ENCODE measurements at regions not wholly inside any gene's neighbourhood (a gene's known extent, or its start where the extent isn't known, plus 50 kb on each side); places are given as distances from the start of the nearest gene placed in this dataset.

DNA sequence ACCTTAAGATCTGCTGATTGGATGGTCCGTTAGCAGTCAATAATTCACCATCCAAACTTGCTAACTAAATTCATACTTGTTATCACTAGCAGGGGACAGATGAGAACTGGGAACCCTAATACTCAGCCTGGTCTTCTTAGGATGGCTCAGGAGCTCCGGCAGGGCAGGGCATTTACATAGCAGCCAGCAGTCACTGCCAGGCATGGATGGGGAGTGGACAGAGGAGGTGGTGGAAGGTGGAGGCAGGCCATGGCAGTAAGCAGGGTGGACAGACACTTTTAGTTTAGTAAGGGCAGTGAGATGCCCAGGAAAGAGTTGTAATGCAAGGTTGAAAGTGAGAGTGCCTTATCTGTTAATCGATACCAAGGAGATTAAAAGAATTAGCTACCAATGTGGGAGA, 392.2 kb upstream of the CHST9 start:
- H3K36me3 ChIP-seq (ENCODE audit: control insufficient read depth, insufficient read depth, low read length) = no peaks in the 10 kb centered on the region
- no peak for DNase-seq (ENCODE audit: low read depth in 2 of 2)
- no peaks in the 10 kb centered on the region for H3K79me2 ChIP-seq (ENCODE audit: control insufficient read depth, insufficient read depth, low read length)
- H3K4me1 ChIP-seq (ENCODE audit: control insufficient read depth, extremely low read depth, insufficient read depth, low read length) = no peaks in the 10 kb centered on the region
- H3K27ac ChIP-seq (ENCODE audit: insufficient read depth, low read length) = no peak overlapping the region
- TF ChIP-seq, protein P1, sequence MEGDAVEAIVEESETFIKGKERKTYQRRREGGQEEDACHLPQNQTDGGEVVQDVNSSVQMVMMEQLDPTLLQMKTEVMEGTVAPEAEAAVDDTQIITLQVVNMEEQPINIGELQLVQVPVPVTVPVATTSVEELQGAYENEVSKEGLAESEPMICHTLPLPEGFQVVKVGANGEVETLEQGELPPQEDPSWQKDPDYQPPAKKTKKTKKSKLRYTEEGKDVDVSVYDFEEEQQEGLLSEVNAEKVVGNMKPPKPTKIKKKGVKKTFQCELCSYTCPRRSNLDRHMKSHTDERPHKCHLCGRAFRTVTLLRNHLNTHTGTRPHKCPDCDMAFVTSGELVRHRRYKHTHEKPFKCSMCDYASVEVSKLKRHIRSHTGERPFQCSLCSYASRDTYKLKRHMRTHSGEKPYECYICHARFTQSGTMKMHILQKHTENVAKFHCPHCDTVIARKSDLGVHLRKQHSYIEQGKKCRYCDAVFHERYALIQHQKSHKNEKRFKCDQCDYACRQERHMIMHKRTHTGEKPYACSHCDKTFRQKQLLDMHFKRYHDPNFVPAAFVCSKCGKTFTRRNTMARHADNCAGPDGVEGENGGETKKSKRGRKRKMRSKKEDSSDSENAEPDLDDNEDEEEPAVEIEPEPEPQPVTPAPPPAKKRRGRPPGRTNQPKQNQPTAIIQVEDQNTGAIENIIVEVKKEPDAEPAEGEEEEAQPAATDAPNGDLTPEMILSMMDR (conservative IDR thresholded peaks at IDR 0.05 in 1 of 2, IDR thresholded peaks at IDR 0.05 in 1 of 2; ENCODE audit: low read depth in 1 of 2, low read length in 2 of 2) = no peak
- TF ChIP-seq EZH2 (IDR thresholded peaks at IDR 0.05; ENCODE audit: low read length, missing control alignments) = no peak
- H2AFZ ChIP-seq (ENCODE audit: low read length) = no peak overlapping the region
- H3K4me3 ChIP-seq (replicated peaks in 1 of 4; ENCODE audit: control extremely low read depth in 1 of 4, insufficient read depth in 1 of 4, low read depth in 3 of 4, low read length in 4 of 4) = no peak overlapping the region
- no peaks in the 10 kb centered on the region for H3K27me3 ChIP-seq (ENCODE audit: control insufficient read depth, insufficient read depth, low read length)
- H3K9ac ChIP-seq (ENCODE audit: insufficient read depth, low read length) = no peak overlapping the region
- no peaks in the 10 kb centered on the region for H3K9me3 ChIP-seq (ENCODE audit: control insufficient read depth, insufficient read depth, low read depth, low read length)
- H3K4me2 ChIP-seq (ENCODE audit: extremely low read depth, insufficient read depth, low read length) = no peak overlapping the region
- peaks cover 2% of the 10 kb centered on the region for H4K20me1 ChIP-seq (ENCODE audit: control insufficient read depth, extremely low read depth, insufficient read depth, low read length)

DNA sequence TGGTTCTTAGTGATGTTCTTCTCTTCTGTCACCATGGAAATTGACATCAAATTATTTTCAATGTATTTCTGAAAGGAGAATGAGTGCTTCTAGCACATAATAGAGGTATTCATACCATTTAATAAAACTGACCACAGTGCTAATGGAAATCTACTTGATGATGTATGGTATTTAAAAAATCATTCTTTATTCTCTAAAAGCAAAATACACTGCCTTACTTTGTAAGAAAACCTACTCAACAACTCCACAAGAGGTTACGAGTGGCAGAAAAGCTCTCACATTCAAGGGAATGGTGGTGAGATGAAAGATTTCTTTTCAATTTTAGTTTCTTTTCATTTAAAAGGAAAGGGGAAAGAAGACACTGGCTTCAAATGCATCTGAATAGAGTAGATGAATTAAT, 382.3 kb upstream of the CHST9 start:
- no peak overlapping the region for H3K27ac ChIP-seq (ENCODE audit: insufficient read depth, low read length)
- H3K9ac ChIP-seq (ENCODE audit: insufficient read depth, low read length) = no peak overlapping the region
- no peak overlapping the region for H3K4me3 ChIP-seq (replicated peaks in 1 of 4; ENCODE audit: control extremely low read depth in 1 of 4, insufficient read depth in 1 of 4, low read depth in 3 of 4, low read length in 4 of 4)
- no peak overlapping the region for H2AFZ ChIP-seq (ENCODE audit: low read length)
- no peak for DNase-seq (ENCODE audit: low read depth in 2 of 2)
- H3K9me3 ChIP-seq (ENCODE audit: control insufficient read depth, insufficient read depth, low read depth, low read length) = no peaks in the 10 kb centered on the region
- no peaks in the 10 kb centered on the region for H3K4me1 ChIP-seq (ENCODE audit: control insufficient read depth, extremely low read depth, insufficient read depth, low read length)
- H3K36me3 ChIP-seq (ENCODE audit: control insufficient read depth, insufficient read depth, low read length) = no peaks in the 10 kb centered on the region
- H4K20me1 ChIP-seq (ENCODE audit: control insufficient read depth, extremely low read depth, insufficient read depth, low read length) = no peaks in the 10 kb centered on the region
- no peak for TF ChIP-seq EZH2 (IDR thresholded peaks at IDR 0.05; ENCODE audit: low read length, missing control alignments)
- TF ChIP-seq, protein P1 (conservative IDR thresholded peaks at IDR 0.05 in 1 of 2, IDR thresholded peaks at IDR 0.05 in 1 of 2; ENCODE audit: low read depth in 1 of 2, low read length in 2 of 2) = no peak
- no peaks in the 10 kb centered on the region for H3K27me3 ChIP-seq (ENCODE audit: control insufficient read depth, insufficient read depth, low read length)
- no peaks in the 10 kb centered on the region for H3K79me2 ChIP-seq (ENCODE audit: control insufficient read depth, insufficient read depth, low read length)
- H3K4me2 ChIP-seq (ENCODE audit: extremely low read depth, insufficient read depth, low read length) = no peak overlapping the region

DNA sequence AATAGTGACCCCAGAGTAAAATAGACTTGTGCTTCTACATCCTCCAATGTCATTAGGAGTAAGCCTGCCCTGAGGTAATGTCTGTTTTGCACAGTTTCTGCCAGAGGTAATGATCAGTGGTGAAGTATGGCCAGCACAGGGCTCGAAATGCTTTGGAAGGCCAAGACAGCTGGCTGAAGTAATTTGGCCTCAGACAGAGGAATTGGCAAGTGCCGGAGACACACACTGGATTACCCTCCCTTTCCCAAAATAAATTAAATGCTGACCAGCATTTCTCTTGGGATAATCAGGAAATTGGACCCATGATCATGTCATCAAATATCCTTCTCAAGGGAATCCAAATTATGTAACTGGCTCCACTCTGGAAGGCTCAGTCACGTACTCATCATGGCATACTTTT, 379.0 kb upstream of the CHST9 start:
- Histone ChIP-seq H3K36me3 (ENCODE audit: control insufficient read depth, insufficient read depth, low read length) (no peaks in the 10 kb centered on the region), H3K27ac (ENCODE audit: insufficient read depth, low read length) (no peak overlapping the region), H3K27me3 (ENCODE audit: control insufficient read depth, insufficient read depth, low read length) (no peaks in the 10 kb centered on the region), H3K4me3 (replicated peaks in 1 of 4; ENCODE audit: control extremely low read depth in 1 of 4, insufficient read depth in 1 of 4, low read depth in 3 of 4, low read length in 4 of 4) (no peak overlapping the region), H3K4me2 (ENCODE audit: extremely low read depth, insufficient read depth, low read length) (no peak overlapping the region), H3K79me2 (ENCODE audit: control insufficient read depth, insufficient read depth, low read length) (no peaks in the 10 kb centered on the region), H2AFZ (ENCODE audit: low read length) (no peak overlapping the region), H4K20me1 (ENCODE audit: control insufficient read depth, extremely low read depth, insufficient read depth, low read length) (no peaks in the 10 kb centered on the region), H3K9me3 (ENCODE audit: control insufficient read depth, insufficient read depth, low read depth, low read length) (no peaks in the 10 kb centered on the region), H3K4me1 (ENCODE audit: control insufficient read depth, extremely low read depth, insufficient read depth, low read length) (no peaks in the 10 kb centered on the region), H3K9ac (ENCODE audit: insufficient read depth, low read length) (no peak overlapping the region)
- TF ChIP-seq, protein P1 (conservative IDR thresholded peaks at IDR 0.05 in 1 of 2, IDR thresholded peaks at IDR 0.05 in 1 of 2; ENCODE audit: low read depth in 1 of 2, low read length in 2 of 2) = no peak
- TF ChIP-seq EZH2 (IDR thresholded peaks at IDR 0.05; ENCODE audit: low read length, missing control alignments) = no peak
- no peak for DNase-seq (ENCODE audit: low read depth in 2 of 2)

Measured in fibroblast of lung (primary cell).